GM12864 (cell line): ENCODE measurements at regions not wholly inside any gene's neighbourhood (a gene's known extent, or its start where the extent isn't known, plus 50 kb on each side); places are given as distances from the start of the nearest gene placed in this dataset.
"Not testable (repeated sequence)": the region's sequence is repeated elsewhere in the genome, so short reads cannot be mapped to it uniquely, and the experiment has no call there.

Source experiments
- DNase-seq: peaks from one replicate; pipeline ENCODE4 v3.0.0-alpha.2; 2011; ENCODE audit warnings: low read depth
- H3K4me3 ChIP-seq: 2 replicates; pipeline ENCODE4 v1.5.1; 2011; ENCODE audit warnings: mild to moderate bottlenecking, low read depth, low read length, control low read depth
- CTCF ChIP-seq: IDR thresholded peaks from 2 replicates; pipeline ENCODE4 v1.5.1; 2011; ENCODE audit warnings: low read depth, mild to moderate bottlenecking, moderate library complexity, low read length, control low read depth, inconsistent platforms; ENCODE audit errors: missing control alignments

GRCh38 chr2:57050007-57050406 lies 866.2 kb downstream of the CCDC85A start:
- no peak overlapping the region for H3K4me3 ChIP-seq
- no peak for TF ChIP-seq CTCF
- no peak for DNase-seq

GRCh38 chr2:57066301-57066700 lies 882.5 kb downstream of the CCDC85A start:
- not testable (repeated sequence) for H3K4me3 ChIP-seq, DNase-seq

- H3K4me3 ChIP-seq, result no peak overlapping the region
- no peak for DNase-seq
- TF ChIP-seq CTCF, result no peak
Observed at GRCh38 chr2:57075226-57075625, 891.4 kb downstream of the CCDC85A start.

GRCh38 chr2:57080035-57080434 lies 896.2 kb downstream of the CCDC85A start:
- no peak for TF ChIP-seq CTCF

GRCh38 chr2:57084697-57085281 lies 901.0 kb downstream of the CCDC85A start:
- DNase-seq, result no peak
- no peak overlapping the region for H3K4me3 ChIP-seq
- no peak for TF ChIP-seq CTCF

More at GRCh38 chr2:57080035-57080434, 896.2 kb downstream of the CCDC85A start:
- no peak for DNase-seq
- no peak overlapping the region for H3K4me3 ChIP-seq

- DNase-seq, result no peak
- no peak overlapping the region for H3K4me3 ChIP-seq
- TF ChIP-seq CTCF, result no peak
Observed at GRCh38 chr2:57093020-57093419, 909.2 kb downstream of the CCDC85A start.

- TF ChIP-seq CTCF, result no peak
- DNase-seq, result no peak
- H3K4me3 ChIP-seq, result no peak overlapping the region
Observed at GRCh38 chr2:57097855-57098254, 914.1 kb downstream of the CCDC85A start.
